ENCODE measurements at regions not wholly inside any gene's neighbourhood (a gene's known extent, or its start where the extent isn't known, plus 50 kb on each side); places are given as distances from the start of the nearest gene placed in this dataset.

GRCh38 chr7:10181996-10182395 is 791.7 kb upstream of the PHF14 start:
- TF ChIP-seq, protein P1, sequence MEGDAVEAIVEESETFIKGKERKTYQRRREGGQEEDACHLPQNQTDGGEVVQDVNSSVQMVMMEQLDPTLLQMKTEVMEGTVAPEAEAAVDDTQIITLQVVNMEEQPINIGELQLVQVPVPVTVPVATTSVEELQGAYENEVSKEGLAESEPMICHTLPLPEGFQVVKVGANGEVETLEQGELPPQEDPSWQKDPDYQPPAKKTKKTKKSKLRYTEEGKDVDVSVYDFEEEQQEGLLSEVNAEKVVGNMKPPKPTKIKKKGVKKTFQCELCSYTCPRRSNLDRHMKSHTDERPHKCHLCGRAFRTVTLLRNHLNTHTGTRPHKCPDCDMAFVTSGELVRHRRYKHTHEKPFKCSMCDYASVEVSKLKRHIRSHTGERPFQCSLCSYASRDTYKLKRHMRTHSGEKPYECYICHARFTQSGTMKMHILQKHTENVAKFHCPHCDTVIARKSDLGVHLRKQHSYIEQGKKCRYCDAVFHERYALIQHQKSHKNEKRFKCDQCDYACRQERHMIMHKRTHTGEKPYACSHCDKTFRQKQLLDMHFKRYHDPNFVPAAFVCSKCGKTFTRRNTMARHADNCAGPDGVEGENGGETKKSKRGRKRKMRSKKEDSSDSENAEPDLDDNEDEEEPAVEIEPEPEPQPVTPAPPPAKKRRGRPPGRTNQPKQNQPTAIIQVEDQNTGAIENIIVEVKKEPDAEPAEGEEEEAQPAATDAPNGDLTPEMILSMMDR (IDR thresholded peaks at IDR 0.05), result no peak
- TF ChIP-seq ZNF232 (CRISPR knock-in tag; IDR thresholded peaks at IDR 0.05), result no peak
- no peak for TF ChIP-seq NR1H2 (CRISPR knock-in tag; IDR thresholded peaks at IDR 0.05)
- TF ChIP-seq MAX (CRISPR knock-in tag; IDR thresholded peaks at IDR 0.05), result no peak
- no peak for TF ChIP-seq SMAD4 (CRISPR knock-in tag; IDR thresholded peaks at IDR 0.05)
- TF ChIP-seq MLX (CRISPR knock-in tag; IDR thresholded peaks at IDR 0.05), result no peak
- TF ChIP-seq ATF1 (CRISPR knock-in tag; IDR thresholded peaks at IDR 0.05), result no peak
- TF ChIP-seq JUN (CRISPR knock-in tag; IDR thresholded peaks at IDR 0.05), result no peak
- no peak for TF ChIP-seq ELF4 (CRISPR knock-in tag; IDR thresholded peaks at IDR 0.05; ENCODE audit: low read depth)
- TF ChIP-seq NR2C2 (CRISPR knock-in tag; IDR thresholded peaks at IDR 0.05), result no peak
- TF ChIP-seq, protein P2, sequence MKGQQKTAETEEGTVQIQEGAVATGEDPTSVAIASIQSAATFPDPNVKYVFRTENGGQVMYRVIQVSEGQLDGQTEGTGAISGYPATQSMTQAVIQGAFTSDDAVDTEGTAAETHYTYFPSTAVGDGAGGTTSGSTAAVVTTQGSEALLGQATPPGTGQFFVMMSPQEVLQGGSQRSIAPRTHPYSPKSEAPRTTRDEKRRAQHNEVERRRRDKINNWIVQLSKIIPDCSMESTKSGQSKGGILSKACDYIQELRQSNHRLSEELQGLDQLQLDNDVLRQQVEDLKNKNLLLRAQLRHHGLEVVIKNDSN (CRISPR knock-in tag; IDR thresholded peaks at IDR 0.05), result no peak

Measured in WTC11 (cell line).